Erythroblast (primary cell): ENCODE measurements at regions not wholly inside any gene's neighbourhood (a gene's known extent, or its start where the extent isn't known, plus 50 kb on each side); places are given as distances from the start of the nearest gene placed in this dataset.

Source experiments
- GATA1 ChIP-seq: IDR thresholded peaks from 2 replicates; pipeline ENCODE4 v1.6.1; 2011; ENCODE audit warnings: low read depth, mild to moderate bottlenecking, control low read depth, low read length, moderate library complexity
- POLR2A ChIP-seq: IDR thresholded peaks from 2 replicates; pipeline ENCODE4 v1.6.1; 2011; ENCODE audit warnings: mild to moderate bottlenecking, low read length

DNA sequence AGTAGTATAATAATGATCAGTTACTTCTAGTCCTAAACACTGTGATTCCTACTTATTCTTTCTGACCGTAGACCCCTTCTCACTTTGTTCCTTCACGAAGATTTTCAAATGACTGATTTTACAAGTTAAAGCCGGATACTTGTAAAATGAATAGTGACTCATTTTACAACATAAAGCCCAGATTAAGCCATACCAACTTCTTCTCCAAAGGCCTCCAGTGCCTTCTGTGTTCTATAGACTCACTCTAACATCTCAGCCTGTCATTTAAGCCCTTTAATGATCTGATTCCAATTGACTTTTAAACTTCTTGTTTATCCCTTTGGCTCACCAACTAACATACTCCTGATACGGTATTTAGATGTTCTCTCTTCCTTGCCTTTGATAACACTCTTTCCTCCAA is 480.0 kb upstream of the HS3ST1 start:
- TF ChIP-seq POLR2A: no peak
- TF ChIP-seq GATA1: no peak
